Epidermal melanocyte (primary cell): ENCODE measurements at regions not wholly inside any gene's neighbourhood (a gene's known extent, or its start where the extent isn't known, plus 50 kb on each side); places are given as distances from the start of the nearest gene placed in this dataset.

Source experiments
- DNase-seq: peaks from one replicate; pipeline ENCODE4 v3.0.0; 2011; ENCODE audit warnings: low spot score; ENCODE audit not compliant: insufficient read length

DNA sequence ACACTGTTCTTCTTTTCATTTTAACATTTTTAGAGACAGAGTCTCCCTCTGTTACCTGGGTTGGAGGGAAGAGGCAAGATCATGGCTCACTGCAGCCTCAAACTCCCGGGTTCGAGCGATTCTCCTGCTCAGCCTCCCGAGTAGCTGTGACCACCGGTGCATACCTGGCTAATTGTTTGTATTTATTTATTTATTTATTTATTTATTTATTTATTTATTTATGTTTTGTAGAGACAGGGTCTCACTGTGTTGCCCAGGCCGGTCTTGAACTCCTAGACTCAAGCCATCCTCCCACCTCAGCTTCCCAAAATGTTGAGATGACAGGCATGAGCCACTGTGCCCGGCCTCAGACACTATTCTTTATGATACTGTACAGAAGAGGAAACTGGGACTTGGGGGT lies 1176.6 kb upstream of the AUTS2 start:
- DNase-seq = no peak

DNA sequence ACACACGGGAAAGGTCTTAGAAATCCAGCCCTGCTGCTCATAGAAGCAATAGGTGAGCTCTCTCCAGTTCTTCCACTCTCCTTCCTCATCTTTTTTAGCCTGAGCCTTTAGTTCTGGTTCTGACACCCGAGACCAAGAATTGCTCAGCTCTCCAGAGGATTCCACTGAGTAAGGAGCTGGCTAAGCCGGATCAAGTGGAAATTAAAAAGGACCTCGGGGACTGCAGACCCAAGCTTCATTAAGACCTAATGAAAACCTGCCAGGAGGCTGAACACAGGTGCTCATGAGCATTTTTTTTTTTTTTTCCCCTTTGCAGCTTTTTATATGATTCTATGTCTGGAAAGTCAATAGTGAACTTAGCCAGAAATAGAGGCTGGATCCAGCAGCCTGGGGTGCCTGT lies 1176.0 kb upstream of the AUTS2 start:
- no peak for DNase-seq

DNA sequence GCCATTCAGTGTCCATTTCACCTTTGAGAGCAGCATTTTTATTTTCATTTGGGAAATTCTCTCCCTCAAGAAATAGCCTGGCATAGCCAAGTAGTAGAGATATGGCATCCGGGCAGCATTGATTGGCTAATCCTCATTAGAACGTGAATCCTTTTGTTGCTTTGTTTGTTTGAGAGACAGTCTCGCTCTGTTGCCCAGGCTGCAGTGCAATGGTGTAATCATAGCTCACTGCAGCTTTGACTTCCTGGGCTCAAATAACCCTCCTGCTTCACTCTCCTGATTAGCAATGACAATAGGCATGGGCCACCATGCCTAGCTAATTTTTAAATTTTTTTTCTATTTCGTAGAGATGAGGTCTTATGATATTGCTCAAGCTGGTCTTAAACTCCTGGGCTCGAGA lies 1174.9 kb upstream of the AUTS2 start:
- no peak for DNase-seq

DNA sequence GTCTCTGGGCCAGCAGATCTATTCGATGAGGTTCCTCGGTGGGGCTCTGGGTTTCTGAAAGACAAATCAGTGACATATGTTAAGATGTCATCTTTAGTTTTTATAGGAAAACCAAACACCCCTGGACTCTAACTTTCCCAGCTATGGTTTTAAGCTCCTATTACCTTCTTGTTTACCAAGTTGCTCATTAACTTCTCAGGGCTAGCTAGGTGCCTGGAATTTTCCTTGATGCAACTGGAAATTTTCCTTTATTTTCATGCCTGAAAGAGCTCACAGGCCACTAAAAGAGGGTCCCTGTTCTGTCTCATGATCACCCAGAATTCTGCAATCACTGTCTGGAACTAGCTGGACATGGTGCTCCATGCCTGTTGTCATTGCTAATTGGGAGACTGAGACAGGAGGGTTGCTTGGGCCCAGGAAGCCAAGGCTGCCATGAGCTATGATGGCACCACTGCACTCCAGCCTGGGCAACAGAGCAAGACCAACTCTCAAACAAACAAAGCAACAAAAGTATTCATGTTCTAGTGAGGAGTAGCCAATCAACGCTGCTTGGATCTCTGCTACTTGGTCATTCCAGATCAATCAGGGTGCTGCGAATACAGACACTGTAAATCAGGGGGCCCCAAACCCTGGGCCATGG lies 1173.5 kb upstream of the AUTS2 start:
- no peak for DNase-seq

DNA sequence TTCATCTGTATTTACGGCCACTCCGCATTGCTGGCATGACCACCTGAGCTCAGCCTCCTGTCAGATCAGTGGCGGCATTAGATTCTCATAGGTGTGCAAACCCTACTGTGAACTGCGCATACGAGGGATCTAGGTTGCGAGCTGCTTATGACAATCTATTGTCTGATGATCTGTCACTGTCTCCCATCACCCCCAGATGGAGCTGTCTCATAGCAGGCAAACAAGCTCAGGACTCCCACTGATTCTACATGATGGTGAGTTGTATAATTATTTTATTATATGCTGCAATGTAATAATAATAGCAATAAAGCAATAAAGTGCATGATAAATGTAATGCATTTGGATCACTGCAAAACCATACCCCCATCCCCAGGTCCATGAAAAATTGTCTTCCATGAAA lies 1172.9 kb upstream of the AUTS2 start:
- no peak for DNase-seq

DNA sequence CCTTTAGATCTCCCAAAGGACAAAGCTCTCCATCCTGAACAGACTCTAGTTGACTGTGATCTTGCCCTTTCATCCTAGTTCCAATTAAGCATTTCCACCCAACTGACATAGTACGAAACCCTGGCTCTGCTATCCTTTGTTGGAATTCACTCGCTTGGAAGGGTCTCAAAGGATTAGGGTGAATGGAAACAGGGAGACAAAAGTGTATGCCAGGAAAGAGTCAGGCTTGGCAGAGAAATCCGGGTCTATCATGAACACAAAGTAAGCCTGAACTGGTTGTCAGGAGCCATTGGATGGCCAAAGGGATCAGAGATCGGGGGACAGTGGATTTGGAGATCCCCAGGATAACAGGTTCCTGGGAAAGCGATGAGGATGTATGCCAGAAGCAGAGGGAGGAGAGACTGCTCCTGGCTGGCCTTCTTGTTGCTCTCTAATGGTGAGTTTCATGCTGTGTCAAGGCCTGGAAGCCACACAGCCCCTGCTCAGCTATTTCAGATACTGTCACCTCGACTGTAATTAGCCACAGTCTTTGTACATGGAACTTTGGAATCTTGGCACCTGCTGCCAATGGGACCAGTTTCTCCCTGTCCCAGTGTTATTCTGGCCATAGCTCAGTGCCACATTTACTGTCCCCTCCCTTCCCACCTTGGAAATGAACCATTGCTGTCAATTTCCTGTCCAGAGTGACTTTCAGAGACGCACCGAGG lies 1168.7 kb upstream of the AUTS2 start:
- no peak for DNase-seq

DNA sequence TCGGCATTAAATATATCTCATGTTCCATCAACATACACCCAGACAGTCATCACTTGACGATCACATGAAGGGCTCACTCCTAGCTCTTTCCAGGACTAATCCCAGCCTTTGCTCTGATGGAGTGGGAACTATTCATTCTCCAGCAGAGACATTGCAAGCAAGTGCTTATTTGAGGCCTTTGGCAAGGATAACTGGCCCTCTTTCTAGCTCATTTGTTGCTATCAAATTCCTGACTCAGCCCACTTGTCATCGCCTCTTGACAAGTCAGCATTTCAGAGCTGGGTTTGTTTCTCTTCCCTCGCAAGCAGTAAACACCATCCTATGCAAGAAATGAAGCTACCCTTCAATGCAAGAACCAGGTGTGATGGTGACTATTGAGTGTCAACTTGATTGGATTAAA lies 1165.7 kb upstream of the AUTS2 start:
- DNase-seq = no peak

DNA sequence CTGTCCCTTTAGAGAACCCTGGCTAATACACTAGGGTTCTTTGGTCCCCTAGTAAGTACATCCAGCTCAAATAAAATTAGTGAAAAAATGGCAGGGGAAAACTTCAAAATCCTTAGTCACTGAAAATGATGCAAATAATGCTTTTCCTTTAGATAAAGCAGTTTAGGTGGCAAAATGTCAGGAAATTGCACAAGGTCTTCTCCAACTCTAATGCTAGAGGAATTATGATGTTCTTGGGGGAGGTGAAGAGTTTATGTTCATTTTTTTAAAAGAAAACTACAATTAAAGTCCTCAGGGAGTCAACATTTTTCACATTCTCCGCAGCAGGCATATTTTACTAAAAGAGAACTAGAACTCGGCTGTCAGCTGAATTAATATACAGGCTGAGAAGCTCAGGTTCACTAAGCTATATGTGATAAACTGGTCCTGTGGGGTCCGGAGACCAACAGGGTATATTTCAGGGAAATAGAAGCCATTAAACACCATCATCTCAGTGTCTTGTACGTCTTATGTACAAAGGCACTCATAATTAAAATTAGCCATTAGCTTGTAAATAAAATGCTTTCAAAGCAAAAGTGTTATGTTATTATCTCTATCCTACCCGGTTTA lies 1164.7 kb upstream of the AUTS2 start:
- DNase-seq = no peak

DNA sequence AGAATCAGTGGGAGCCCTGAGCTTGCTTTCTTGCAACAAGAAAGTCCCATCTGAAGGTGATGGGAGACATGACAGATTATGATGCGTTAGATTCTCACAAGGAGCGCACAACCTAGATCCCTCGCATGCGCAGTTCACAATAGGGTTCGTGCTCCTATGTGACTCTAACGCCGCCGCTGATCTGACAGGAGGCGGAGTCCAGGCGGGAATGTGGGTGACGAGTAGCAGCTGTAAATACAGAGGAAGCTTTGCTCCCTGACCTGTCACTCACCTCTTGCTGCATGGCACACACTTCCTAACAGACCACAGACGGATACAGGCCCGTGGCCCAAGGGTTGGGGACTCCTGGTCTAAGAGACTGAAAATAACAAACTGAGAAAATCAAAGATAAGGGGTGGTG lies 1163.4 kb upstream of the AUTS2 start:
- no peak for DNase-seq

DNA sequence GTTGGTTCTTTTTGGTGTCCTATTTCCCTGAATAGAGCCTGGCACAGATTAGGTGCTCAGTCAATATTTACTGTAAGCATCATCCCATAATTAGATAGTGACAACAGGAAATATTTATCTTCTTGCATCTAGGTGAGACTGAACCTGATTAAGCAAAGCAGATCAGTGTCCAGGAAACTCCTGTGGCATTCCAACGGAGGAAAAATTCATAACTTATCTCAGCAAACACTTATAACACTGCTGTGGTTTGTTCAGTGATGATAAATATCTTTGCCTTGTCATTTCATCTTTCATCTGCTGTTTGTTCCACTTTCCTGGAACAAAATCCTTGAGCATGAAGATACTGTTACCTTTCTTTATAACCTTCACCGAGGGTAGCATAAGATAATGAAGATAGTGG lies 1160.3 kb upstream of the AUTS2 start:
- no peak for DNase-seq

DNA sequence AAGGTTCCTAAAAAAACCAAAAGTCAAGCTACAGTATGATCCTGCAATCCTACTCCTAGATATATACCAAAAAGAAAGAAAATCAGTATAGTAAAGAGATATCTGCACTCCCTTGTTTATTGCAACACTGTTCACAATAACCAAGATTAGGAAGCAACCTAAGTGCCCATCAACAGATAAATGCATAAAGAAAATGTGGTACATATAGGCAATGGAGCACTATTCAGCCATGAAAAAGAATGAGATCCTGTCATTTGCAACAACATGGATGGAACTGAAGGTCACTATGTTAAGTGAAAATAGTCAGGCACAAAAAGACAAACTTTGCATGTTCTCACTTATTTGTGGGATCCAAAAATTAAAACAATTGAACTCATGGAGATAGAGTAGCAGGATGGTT lies 1159.5 kb upstream of the AUTS2 start:
- no peak for DNase-seq

DNA sequence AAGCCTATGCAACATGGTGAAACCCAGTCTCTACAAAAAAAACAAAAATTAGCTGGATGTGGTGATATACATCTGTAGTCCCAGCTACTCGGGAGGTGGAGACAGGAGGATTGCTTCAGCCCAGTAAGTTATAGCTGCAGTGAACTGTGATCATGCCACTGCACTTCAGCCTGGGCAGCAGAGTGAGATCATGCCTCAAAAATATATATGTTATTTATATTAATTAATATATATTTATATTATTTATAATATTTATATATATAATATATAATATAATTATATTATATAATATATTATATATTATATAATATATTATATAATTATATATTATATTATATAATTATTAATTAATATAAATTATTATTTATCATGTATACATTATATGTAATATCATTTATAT lies 1158.4 kb upstream of the AUTS2 start:
- DNase-seq = no peak

DNA sequence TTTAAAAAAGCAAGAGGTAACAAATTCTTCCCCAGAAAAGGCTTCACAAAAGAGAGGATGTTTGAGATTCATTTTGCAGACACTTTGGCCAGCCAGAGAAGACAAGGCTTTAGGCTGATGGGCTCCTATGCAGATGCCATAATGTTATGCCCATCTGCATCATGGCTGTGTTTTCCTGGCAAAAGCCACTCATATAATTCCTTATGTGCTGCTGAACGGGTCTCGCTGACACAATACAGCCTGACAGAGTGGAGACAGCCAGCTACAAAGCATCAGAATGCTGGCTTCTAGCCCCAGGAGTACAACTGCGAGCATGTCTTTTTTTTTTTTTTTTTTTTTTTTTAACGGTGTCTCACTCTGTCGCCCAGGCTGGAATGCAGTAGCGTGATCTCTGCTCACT lies 1157.4 kb upstream of the AUTS2 start:
- DNase-seq = no peak

DNA sequence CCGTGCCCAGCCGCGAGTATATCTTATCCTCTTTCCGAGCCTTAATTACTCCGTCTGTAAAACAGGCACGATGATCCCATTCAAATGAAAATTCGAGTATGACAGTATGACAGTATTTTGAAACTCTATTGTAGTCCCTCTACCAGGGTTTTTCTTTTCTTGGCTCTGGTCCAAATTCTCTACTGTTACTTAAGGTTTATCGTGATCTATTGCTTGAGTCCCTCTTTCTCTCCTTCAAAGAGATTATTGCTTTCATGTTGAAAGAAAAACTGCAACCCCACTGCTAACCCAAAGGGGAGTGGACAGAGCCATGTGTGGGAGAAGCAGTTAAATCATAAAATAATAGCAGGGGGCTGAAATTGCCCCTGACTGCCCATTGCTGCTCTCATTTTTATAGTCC lies 1156.6 kb upstream of the AUTS2 start:
- no peak for DNase-seq

DNA sequence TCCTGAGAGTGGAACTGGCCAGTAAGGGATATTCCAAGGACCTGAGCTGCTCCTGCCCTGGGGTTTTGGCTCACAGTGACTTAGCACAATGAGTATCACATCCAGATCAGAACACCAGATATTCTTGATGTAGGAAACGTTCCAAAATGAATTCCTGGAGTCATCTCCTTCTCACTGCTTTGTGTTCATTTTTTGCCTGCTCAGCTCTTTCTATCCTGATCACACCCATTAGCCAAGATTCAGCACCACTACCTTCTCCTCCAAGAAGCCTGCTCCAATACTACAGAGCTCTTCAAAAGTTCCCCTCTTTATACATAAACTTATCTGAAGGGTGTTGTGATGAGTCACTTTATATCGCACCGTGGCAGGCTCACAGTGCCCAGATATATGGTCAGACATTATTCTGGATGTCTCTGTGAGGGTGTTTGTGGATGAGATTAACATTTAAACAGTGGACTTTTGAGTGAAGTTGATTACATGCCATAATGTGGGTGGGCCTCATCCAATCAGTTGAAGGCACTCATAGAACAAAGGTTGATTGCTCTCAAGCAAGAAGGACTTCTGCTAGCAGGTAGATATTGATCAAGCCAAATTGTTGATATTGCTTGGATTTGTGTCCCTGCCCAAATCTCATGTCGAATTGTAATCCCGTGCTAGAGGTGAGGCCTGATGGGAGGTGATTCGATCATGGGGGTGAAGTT lies 1155.2 kb upstream of the AUTS2 start:
- no peak for DNase-seq

DNA sequence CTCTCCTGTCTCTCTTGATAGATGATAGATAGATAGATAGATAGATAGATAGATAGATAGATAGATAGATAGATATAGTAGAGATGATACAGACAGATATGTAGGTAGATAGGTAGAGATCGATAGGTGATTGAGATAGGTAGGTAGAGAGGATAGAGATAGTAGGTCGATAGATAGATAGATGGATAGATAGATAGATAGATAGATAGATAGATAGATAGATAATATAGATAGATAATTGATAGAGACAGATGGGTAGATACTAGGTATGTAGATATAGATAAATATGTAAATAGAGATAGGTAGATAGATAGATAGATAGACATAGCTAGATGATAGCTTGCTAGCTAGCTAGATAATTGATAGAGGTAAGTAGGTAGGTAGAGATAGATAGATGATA lies 1154.2 kb upstream of the AUTS2 start:
- DNase-seq = no peak

DNA sequence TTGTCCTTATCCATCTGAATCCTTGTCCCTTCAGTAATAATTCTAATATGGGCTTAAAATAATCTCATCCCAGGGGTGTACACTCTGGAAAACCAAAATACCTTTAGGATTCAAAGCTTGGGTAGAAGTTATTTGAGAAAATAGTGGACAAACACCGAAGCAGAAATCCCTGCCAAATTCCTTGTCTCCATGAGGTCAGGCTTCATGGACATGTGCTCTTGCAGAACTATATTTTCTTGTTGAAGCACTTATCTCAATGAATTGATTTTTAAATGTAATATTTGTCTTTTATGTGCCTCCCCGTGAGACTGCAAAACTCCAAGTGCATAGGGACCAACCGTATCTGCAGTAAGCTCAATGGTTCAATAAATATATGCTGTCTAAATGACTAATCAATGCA lies 1153.3 kb upstream of the AUTS2 start:
- DNase-seq = no peak

DNA sequence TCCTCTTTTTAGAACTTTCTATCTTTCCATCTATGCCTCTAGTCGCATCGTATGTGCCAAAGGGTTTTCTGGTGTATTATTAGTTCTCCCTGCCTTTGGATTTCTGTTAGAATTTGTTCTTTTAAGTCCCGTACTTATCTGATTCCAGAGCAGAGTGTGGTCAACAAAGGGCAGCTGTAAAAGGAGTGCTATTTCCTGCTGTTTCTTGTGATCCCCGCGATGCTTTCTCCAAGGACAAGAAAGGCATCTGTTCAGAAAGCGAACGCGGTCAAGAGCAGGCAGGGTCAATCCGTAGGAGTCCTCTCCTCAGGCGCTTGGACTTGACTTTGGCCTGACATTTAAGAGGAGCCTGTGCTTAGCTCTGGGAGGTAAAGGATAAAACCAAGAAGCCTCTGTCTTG lies 1152.1 kb upstream of the AUTS2 start:
- DNase-seq = no peak

DNA sequence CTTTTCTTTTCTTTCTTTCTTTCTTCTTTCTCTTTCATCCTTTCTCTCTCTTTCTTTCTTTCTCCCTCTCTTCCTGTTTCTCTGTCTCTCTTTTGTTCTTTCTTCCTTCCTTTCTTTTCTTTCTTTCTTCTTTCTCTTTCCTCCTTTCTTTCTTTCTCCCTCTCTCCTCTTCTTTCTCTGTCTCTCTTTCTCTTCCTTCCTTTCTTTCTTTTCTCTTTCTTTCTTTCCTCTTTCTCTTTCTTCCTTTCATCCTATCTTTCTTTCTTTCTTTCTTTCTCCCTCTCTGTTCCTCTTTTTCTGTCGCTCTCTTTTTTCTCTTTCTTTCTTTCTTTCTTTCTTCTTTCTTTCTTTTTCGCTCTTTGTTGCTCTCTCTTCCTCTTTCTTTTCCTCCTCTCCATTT lies 1149.2 kb upstream of the AUTS2 start:
- DNase-seq = no peak

DNA sequence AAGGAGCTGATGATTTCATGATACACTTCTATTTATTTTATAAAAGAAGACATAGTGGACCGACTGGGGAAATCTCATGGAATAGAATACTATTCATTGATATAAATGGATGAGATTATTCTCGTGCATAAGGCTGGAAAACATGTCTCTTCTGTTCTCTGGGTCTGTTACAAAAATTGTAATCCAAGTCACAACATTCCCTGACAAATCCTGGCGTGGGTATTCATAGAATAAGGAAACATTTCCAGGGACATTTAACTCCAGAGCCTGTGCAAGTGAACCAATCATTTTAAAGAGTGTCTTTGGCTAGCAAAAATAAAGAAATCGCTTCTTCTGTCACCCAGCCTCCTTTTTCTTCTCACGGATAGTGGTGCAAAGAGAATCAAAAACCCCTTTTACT lies 1148.5 kb upstream of the AUTS2 start:
- no peak for DNase-seq

DNA sequence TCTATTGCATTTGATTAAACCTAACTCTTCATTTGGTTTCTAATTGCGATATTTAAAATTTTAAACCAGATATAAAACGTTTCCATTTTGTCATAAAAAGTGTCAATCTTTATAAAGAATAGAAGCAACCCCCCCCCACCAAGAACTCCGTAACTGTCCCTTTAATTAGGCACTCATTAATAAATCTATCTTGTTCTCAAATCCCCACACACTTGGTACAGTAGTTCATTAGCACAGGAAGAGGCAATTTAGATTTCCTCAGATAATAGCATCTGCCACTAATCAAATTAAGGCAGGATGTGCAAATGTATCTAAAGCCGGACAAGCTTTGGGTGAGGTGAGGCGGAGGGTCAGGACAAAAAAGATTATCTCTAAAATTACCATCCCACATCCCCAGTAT lies 1143.3 kb upstream of the AUTS2 start:
- no peak for DNase-seq

DNA sequence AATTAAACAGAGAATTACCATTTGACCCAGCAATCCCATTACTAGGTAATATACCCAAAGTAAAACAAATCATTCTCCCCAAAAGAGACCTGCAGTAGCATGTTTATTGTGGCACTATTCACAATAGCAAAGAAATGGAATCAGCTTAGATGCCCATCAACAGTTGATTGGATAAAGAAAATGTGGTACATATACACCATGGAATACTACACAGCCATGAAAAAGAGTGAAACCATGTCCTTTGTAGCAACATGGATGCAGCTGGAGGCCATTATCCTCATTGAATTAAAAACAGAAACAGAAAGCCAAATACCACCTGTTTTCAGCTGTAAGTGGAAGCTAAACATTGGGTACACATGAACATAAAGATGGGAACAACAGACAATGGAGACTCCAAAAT lies 1141.8 kb upstream of the AUTS2 start:
- DNase-seq = no peak

DNA sequence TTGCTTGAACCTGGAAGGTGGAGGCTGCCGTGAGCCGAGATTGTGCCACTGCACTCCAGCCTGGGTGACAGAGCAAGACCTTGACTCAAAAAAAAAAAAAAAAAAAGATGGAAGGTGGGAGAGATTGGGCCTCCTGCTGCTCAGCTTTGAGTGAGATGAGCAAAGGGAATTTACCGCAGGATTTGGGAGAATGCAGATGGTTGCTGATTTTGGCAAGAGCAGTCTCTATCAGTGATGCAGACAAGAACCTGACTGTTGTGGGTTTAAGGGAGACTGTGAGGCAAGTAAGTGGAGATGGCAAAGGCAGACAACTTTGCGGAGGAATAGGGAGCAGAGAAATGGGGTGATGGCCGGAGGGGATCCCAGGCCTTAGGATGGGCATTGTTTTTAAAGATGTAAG lies 1140.8 kb upstream of the AUTS2 start:
- no peak for DNase-seq
